ENCODE measurements at regions not wholly inside any gene's neighbourhood (a gene's known extent, or its start where the extent isn't known, plus 50 kb on each side); places are given as distances from the start of the nearest gene placed in this dataset.

- TF ChIP-seq POLR2AphosphoS5 (IDR thresholded peaks at IDR 0.05; ENCODE audit: low read depth, low read length) = no peak
- no peak for TF ChIP-seq POLR2A (IDR thresholded peaks at IDR 0.05; ENCODE audit: low read depth, low read length)
Measured at GRCh38 chr7:18191341-18191740, 163.7 kb upstream of the PRPS1L1 start.

Measured in GM12891 (cell line).